ENCODE measurements at regions not wholly inside any gene's neighbourhood (a gene's known extent, or its start where the extent isn't known, plus 50 kb on each side); places are given as distances from the start of the nearest gene placed in this dataset.

- 94% methylated on average over 3 of the region's 3 CpGs for WGBS
- no peak for TF ChIP-seq CTCF (IDR thresholded peaks at IDR 0.05)
- TF ChIP-seq EP300 (IDR thresholded peaks at IDR 0.05) = no peak
- no peak for TF ChIP-seq POLR2A (IDR thresholded peaks at IDR 0.05; ENCODE audit: low read depth)
- no peak for TF ChIP-seq POLR2AphosphoS5 (IDR thresholded peaks at IDR 0.05)
- Histone ChIP-seq H3K27ac (replicated peaks in 1 of 4) (no peak overlapping the region), H3K36me3 (no peaks in the 10 kb centered on the region), H3K27me3 (no peaks in the 10 kb centered on the region), H3K4me3 (no peak overlapping the region), H3K9me3 (no peaks in the 10 kb centered on the region), H3K4me1 (no peaks in the 10 kb centered on the region)
- DNase-seq (ENCODE audit: extremely low spot score) = no peak
- intact Hi-C loops (cut with DNase I) = no loop called here
Measured at GRCh38 chr2:187224989-187225388, 223.1 kb downstream of the CALCRL start.

GRCh38 chr2:187220071-187220470, 228.0 kb downstream of the CALCRL start:
- H3K9me3 ChIP-seq = no peaks in the 10 kb centered on the region
- WGBS = 67% methylated on average over 1 of the region's 1 CpG
- no peaks in the 10 kb centered on the region for H3K36me3 ChIP-seq
- TF ChIP-seq POLR2AphosphoS5 (IDR thresholded peaks at IDR 0.05) = no peak
- TF ChIP-seq EP300 (IDR thresholded peaks at IDR 0.05) = no peak
- no peak for TF ChIP-seq CTCF (IDR thresholded peaks at IDR 0.05)
- no peak for TF ChIP-seq POLR2A (IDR thresholded peaks at IDR 0.05; ENCODE audit: low read depth)
- H3K4me1 ChIP-seq = no peaks in the 10 kb centered on the region
- intact Hi-C loops (cut with DNase I) = no loop called here
- H3K27ac ChIP-seq (replicated peaks in 1 of 4) = no peak overlapping the region
- H3K27me3 ChIP-seq = no peaks in the 10 kb centered on the region
- H3K4me3 ChIP-seq = no peak overlapping the region
- DNase-seq (ENCODE audit: extremely low spot score) = no peak

DNA sequence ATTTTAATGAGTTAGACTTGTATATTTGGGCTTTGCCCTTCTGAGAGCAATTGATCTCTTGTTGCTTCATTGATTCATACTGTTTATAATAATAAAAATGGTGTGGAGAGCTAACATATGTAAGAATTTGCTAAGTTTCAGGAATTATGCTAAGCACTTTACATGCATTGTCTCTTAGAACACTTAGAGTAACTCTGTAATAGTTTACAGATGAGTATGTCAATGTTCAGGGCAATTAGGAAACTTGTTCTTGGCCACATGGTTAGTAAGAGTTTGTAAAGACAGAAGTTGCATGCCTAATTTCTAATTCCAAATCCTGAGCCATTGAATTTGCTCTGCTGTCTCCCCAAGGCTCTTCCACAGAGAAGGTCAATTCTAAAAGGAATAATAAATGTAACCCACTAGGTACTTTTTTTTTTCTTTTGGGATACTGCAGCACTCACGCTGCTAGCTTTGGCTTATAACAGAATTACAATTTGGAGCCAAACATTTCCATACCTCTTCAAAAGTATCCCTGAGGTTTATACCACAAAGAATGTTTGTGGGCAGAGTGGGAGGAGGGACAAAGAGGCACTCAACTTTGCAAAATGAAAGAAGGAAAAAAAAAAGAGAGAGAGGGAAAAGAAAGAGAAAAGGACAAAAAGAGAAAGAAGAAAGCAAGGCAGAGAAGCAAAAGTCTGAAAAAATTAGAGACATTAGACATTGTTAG, 232.4 kb downstream of the CALCRL start:
- DNase-seq (ENCODE audit: extremely low spot score) = no peak
- Histone ChIP-seq H3K27me3 (no peaks in the 10 kb centered on the region), H3K9me3 (peaks cover 0 to 12% (median 9%) of the 10 kb centered on the region in 4 donors), H3K4me1 (no peaks in the 10 kb centered on the region), H3K27ac (replicated peaks in 1 of 4) (no peak overlapping the region), H3K36me3 (no peaks in the 10 kb centered on the region), H3K4me3 (no peak overlapping the region)
- no peak for TF ChIP-seq EP300 (IDR thresholded peaks at IDR 0.05)
- TF ChIP-seq POLR2A (IDR thresholded peaks at IDR 0.05; ENCODE audit: low read depth) = no peak
- no peak for TF ChIP-seq CTCF (IDR thresholded peaks at IDR 0.05)
- TF ChIP-seq POLR2AphosphoS5 (IDR thresholded peaks at IDR 0.05) = no peak
- 81% methylated on average over 1 of the region's 1 CpG for WGBS
- intact Hi-C loops (cut with DNase I) = no loop called here

- Histone ChIP-seq H3K9me3 (peaks cover 0 to 12% (median 9%) of the 10 kb centered on the region in 4 donors), H3K27ac (replicated peaks in 1 of 4) (no peak overlapping the region), H3K27me3 (no peaks in the 10 kb centered on the region), H3K4me1 (no peaks in the 10 kb centered on the region), H3K4me3 (no peak overlapping the region), H3K36me3 (no peaks in the 10 kb centered on the region)
- 69% methylated on average over 3 of the region's 3 CpGs for WGBS
- TF ChIP-seq POLR2A (IDR thresholded peaks at IDR 0.05; ENCODE audit: low read depth) = no peak
- TF ChIP-seq CTCF (IDR thresholded peaks at IDR 0.05) = no peak
- TF ChIP-seq EP300 (IDR thresholded peaks at IDR 0.05) = no peak
- no peak for TF ChIP-seq POLR2AphosphoS5 (IDR thresholded peaks at IDR 0.05)
- intact Hi-C loops (cut with DNase I) = no loop called here
- no peak for DNase-seq (ENCODE audit: extremely low spot score)
Measured at GRCh38 chr2:187214306-187214705, 233.7 kb downstream of the CALCRL start.

- Histone ChIP-seq H3K4me1 (no peaks in the 10 kb centered on the region), H3K27ac (replicated peaks in 1 of 4) (no peak overlapping the region), H3K9me3 (peaks cover 0 to 12% (median 9%) of the 10 kb centered on the region in 4 donors), H3K4me3 (no peak overlapping the region), H3K36me3 (no peaks in the 10 kb centered on the region), H3K27me3 (no peaks in the 10 kb centered on the region)
- intact Hi-C loops (cut with DNase I) = no loop called here
- DNase-seq (ENCODE audit: extremely low spot score) = no peak
- no peak for TF ChIP-seq EP300 (IDR thresholded peaks at IDR 0.05)
- TF ChIP-seq POLR2A (IDR thresholded peaks at IDR 0.05; ENCODE audit: low read depth) = no peak
- no peak for TF ChIP-seq CTCF (IDR thresholded peaks at IDR 0.05)
- no peak for TF ChIP-seq POLR2AphosphoS5 (IDR thresholded peaks at IDR 0.05)
Measured at GRCh38 chr2:187213798-187214197, 234.3 kb downstream of the CALCRL start.
